ENCODE measurements at regions not wholly inside any gene's neighbourhood (a gene's known extent, or its start where the extent isn't known, plus 50 kb on each side); places are given as distances from the start of the nearest gene placed in this dataset.

- no peak for TF ChIP-seq SP1 (CRISPR knock-in tag; conservative IDR thresholded peaks at IDR 0.05)
- no peak for TF ChIP-seq CTCF (IDR thresholded peaks at IDR 0.05)
- no peak for TF ChIP-seq IRF1 (CRISPR knock-in tag; IDR thresholded peaks at IDR 0.05)
- TF ChIP-seq FOXJ3 (CRISPR knock-in tag; IDR thresholded peaks at IDR 0.05; ENCODE audit: borderline replicate concordance), result no peak
- TF ChIP-seq ZNF423 (CRISPR knock-in tag; IDR thresholded peaks at IDR 0.05), result no peak
- no peak for TF ChIP-seq NFYB (CRISPR knock-in tag; conservative IDR thresholded peaks at IDR 0.05; ENCODE audit: low read depth)
- TF ChIP-seq PRRX2 (CRISPR knock-in tag; IDR thresholded peaks at IDR 0.05), result no peak
- TF ChIP-seq TP53 (CRISPR knock-in tag; IDR thresholded peaks at IDR 0.05), result no peak
Measured at GRCh38 chrX:34565981-34566380, 91.1 kb downstream of the TMEM47 start.

Data from WTC11 (cell line).